ENCODE measurements at regions not wholly inside any gene's neighbourhood (a gene's known extent, or its start where the extent isn't known, plus 50 kb on each side); places are given as distances from the start of the nearest gene placed in this dataset.

DNA sequence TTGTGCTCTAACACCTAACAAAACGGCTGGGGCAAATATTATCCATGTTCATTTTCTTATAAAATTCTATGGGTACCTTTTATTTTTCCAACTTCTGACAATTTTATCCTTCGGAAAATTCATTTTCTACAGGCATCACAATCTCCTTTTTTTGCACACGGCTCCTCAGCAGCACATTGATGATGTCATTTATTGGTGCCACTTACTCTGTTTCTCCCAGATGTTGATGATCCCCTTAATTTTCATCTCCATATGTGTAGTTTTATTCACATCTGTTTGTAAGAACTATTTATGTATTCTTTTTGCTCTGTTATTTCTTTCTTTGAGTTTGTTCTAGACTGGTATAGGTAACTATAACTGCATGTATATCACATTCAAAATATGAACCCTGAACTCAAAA lies 1660.8 kb upstream of the DDX18 start (continued):
- TF ChIP-seq NRF1 (IDR thresholded peaks at IDR 0.05; ENCODE audit: low read depth, low read length) (no peak), KDM4A (IDR thresholded peaks at IDR 0.05; ENCODE audit: low read depth, low read length, severe bottlenecking) (no peak)
- TF ChIP-seq, protein P1, sequence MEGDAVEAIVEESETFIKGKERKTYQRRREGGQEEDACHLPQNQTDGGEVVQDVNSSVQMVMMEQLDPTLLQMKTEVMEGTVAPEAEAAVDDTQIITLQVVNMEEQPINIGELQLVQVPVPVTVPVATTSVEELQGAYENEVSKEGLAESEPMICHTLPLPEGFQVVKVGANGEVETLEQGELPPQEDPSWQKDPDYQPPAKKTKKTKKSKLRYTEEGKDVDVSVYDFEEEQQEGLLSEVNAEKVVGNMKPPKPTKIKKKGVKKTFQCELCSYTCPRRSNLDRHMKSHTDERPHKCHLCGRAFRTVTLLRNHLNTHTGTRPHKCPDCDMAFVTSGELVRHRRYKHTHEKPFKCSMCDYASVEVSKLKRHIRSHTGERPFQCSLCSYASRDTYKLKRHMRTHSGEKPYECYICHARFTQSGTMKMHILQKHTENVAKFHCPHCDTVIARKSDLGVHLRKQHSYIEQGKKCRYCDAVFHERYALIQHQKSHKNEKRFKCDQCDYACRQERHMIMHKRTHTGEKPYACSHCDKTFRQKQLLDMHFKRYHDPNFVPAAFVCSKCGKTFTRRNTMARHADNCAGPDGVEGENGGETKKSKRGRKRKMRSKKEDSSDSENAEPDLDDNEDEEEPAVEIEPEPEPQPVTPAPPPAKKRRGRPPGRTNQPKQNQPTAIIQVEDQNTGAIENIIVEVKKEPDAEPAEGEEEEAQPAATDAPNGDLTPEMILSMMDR (IDR thresholded peaks at IDR 0.05; ENCODE audit: control extremely low read depth in 1 of 3, insufficient read depth in 1 of 3, low read depth in 1 of 3, low read length in 3 of 3): no peak

All from H1 (cell line).